Posterior cingulate gyrus (tissue), 11 donors: ENCODE measurements at regions not wholly inside any gene's neighbourhood (a gene's known extent, or its start where the extent isn't known, plus 50 kb on each side); places are given as distances from the start of the nearest gene placed in this dataset.

Experiments
- DNase-seq, 10 donors: peaks; one replicate each; pipeline versions ENCODE4 v3.0.0 to v3.0.0-alpha.2; 2020 to 2021; ENCODE audit warnings: mixed read lengths in 3 of 10
- intact Hi-C: fragments of 100-400 bp; cut with DNase I; formaldehyde crosslinking; loops from one replicate; pipeline ENCODE4 v1.15.1; 2023

DNA sequence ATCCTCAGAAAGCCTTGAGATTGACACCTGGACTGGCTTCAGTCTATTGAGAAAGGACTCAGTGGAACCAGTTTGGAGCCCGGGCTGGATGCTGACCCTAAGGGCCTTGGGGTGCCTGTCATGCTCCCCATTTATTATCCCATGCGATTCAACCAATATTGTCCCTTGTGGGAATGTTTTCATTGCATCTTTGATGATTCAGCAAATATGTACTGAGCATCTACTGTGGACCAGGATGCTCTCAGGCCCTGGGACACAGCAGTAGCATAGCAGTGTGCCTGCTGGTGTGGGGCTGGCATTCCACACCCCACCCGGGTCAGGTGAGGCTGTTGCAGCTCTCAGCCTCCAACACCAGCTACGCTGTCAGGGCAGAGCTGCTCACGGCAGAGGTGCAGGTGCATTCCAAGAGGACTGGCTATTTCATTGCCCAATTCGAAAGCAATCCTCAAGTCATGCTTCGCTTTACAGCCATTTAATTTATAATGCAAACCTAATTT, 586.0 kb downstream of the TCERG1L start:
- peak in 2 of 10 donors; percentile 24 to 63 for DNase-seq
- intact Hi-C loops: no loop called here

DNA sequence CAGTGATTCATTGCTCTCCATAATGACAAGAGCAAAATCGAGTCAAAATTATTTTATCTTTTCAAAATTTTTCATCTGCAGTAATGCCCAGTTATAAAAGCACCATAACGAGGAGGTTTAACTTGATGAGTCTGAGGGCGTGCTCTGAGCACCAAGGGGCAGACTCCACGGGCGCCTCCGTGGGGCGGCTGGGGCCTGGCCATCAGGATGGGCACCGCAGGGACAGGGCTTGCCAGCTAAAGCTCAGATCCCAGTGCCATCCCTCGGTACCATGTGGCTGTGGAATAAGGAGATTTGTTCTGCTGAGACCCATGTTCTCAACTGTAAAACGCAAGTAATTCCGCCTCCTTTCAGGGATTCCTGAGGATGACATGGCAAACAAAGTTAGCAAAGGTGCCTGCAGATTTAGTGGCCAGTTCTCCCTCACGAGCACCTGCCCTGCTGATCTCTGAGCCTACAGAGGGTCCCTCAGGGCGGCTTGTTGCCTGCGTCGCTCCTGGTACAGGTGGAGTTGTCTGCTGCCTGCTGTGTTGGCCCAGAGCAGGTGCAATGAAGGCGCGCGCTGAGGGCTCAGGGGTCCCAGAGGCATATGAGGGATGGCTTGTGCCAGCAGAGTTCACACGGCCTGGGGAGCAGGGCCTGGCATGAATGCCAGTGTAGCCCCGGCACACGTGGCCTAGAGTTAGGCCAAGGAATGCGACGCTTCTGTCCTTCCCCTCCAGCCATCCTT, 584.4 kb downstream of the TCERG1L start:
- intact Hi-C loops: no loop called here
- DNase-seq: peak in 2 of 10 donors; percentile 70 to 76

DNA sequence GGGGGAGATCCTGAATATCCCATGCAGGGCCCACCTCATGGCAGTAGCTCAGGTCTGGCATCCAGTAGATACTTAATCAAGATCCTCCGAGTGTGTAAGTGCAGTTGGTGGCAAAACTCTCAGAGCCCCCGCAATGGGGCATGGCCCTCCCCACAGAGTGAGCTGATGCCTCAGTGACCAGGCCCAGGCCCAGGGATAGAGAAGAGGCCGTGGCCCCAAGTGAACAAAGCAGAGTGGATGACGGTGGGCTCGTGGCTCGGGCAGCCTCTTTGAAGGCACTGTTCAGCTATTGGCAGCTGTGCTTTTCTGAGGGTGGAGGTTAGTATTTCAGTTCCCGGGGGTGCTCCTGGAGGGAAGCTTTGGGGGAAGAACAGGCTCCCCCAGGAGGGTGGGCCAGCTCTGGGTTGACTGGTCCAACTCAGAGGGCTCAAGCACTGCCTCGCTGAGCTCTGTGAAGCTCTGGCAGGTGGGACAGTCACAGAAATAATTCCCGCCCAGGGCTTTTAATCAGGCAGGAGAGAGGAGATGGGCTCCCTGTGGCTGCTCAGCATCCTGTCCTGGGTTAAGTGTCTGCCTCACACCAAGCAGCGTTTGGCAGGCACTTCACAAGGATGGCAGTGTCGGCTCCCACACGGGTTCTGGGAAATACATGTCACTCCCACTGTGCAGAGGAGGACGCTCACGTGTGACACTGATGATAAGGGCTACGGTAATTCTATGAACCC, 583.6 kb downstream of the TCERG1L start:
- DNase-seq: peak in 2 of 10 donors; percentile 44 to 59

GRCh38 chr10:130728531-130729215, 582.8 kb downstream of the TCERG1L start:
- peak in 3 of 10 donors; percentile 5 to 71 (median 66) for DNase-seq
- intact Hi-C loops: no loop called here

More for the DNA sequence above, 583.6 kb downstream of the TCERG1L start:
- intact Hi-C loops: no loop called here

- intact Hi-C loops: no loop called here
- DNase-seq: peak in 3 of 10 donors; percentile 1 to 71 (median 54)
These were observed 581.6 kb downstream of the TCERG1L start for GRCh38 chr10:130729876-130730275.

DNA sequence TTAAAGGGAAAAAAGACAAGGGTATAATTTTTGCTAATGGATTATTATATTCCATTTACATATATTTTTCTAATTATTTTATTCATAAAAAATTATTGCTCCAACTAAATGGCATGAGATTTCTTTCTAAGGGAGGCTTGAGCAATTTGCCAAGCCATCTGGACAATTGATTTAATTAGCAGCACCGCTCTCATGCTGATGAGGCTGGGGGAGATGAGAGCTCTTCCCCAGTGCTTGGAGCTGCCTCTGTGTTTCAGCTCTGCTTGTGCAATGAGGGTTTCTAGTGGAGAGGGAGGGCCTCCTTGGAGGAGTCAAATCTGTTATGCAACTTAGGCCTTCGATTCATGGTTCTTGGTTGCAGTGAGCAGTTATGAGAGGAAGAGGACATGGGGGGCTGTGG, 574.3 kb downstream of the TCERG1L start:
- intact Hi-C loops: no loop called here
- peak in 2 of 10 donors; percentile 2 for DNase-seq

- DNase-seq: no peak
- intact Hi-C loops: no loop called here
These were observed 573.9 kb downstream of the TCERG1L start for GRCh38 chr10:130737621-130738020.

GRCh38 chr10:130739016-130739756, 572.3 kb downstream of the TCERG1L start:
- peak in 1 of 10 donors; percentile 59 for DNase-seq
- intact Hi-C loops: no loop called here

GRCh38 chr10:130739757-130740145, 571.8 kb downstream of the TCERG1L start:
- DNase-seq: peak in 2 of 10 donors; percentile 3 to 53

DNA sequence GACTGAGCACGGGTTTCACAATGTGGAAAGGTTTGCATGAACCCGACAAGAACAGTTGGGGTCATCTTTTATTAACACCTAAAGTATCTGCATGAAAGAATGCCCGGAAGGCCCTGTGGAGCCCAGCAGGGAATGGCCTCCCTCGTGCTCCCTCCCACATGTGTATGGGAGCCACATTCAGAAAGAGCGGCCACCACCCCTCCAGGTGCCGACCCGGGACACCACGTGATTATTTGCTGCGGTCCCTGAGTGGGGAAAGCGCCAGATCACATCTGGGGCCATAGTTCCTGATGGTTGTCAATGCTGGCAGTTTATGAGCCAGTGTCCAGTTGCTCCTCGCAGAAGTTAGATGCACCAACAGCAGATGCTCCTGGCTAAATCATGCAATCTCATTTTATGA, 571.4 kb downstream of the TCERG1L start:
- intact Hi-C loops: no loop called here
- DNase-seq: no peak

More at GRCh38 chr10:130739757-130740145, 571.8 kb downstream of the TCERG1L start:
- intact Hi-C loops: no loop called here

- peak in 2 of 10 donors; percentile 6 to 18 for DNase-seq
- intact Hi-C loops: no loop called here
These were observed 570.4 kb downstream of the TCERG1L start for GRCh38 chr10:130740915-130741750.

GRCh38 chr10:130741901-130742855, 569.3 kb downstream of the TCERG1L start:
- peak in 1 of 10 donors; percentile 61 for DNase-seq
- intact Hi-C loops: no loop called here

DNA sequence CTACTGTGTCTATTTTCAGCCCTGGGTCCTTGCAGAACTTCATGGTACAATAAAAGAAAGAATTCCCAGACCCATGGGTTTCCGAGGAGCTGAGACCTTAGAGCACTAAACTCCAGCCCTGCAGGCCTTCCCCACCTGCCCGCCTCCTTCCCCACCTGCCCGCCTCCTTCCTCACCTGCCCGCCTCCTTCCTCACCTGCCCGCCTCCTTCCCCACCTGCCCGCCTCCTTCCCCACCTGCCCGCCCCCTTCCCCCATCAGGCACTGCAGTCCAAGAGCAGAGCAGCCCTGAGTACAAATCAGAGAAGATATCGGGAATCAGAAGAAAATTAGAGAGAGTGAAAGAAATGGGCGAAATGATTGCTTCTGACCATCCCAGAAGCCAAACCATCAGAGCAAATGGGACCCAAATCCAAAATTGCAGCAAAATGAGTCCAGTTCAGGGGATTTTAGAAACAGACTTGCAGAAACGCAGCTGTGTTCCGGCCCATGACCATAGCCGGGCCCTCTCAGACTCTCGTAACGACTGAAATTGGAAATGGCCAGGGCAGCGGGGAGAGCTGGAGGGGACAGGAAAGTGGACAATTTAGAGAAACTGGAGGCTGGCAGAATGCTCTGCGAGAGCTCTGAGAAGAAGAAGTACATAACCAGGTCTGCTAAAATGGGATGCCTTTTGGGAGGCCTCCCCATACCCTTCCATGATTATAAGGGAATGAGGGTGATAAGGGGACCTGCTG, 568.4 kb downstream of the TCERG1L start:
- intact Hi-C loops: no loop called here
- peak in 1 of 10 donors; percentile 36 for DNase-seq

DNA sequence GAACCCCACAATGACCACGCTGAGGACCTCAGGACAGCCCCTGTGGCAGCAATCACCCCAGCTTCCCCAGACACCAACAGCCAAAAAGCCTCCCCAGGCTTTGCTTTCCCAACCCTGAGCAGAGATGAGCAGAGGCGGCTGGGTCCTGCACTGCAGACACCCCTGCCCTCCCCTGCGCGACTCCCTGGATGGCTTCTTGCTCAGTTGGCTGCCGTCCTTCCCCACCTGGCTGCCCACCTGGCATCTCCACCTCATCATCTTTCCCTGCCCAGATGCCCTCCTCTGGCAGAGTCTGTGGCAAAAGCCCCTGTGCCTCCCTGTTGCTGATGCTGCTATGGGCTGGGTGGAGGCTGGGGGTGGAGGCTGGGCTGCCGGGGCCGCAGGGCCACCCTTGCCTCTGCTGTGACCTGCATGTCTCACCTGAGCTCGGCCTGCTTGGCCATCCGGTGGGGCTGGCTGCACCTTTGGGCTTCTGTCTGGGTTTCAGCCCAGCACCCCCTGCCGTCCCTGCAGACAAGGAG, 567.7 kb downstream of the TCERG1L start:
- intact Hi-C loops: no loop called here
- DNase-seq: peak in 1 of 10 donors; percentile 57

DNA sequence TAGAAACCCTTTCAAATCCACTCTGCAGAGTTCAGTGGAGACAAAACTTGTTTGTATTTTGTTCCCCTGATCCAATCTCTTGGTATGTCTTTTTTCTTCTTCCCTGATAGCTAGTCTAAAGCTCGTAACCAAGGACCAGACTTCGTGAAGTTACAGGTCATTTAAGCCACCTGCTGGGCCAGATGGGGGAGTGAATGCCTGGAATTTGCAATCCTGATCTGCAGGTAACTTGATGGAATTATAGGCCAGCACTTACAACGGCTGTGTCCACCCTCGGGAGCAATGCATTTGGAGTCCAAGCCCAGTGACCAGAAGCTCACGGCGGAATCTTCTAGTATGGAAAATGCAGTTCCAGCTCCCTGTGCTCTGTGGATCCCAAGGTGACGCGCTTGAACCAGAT, 566.9 kb downstream of the TCERG1L start:
- intact Hi-C loops: no loop called here
- DNase-seq: peak in 1 of 10 donors; percentile 39

DNA sequence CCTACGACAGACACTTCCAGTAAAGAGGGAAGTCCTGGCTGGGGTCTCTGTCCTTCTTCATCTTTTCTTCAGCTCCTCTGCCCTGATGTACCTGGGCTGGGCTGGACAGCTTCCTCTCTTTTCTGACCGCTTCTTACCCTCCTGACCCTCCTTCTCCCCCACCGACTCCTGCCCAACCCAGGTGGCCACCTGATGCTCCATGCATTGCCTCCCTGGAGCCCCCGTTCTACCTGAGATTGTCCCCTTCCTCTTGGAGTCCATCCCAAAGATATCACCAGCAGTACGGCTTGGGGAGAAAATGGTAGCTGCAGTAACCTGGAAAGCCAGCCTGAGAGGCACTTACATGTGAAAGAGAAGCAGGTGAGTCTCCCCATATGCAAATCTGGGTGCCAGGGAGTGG, 566.3 kb downstream of the TCERG1L start:
- intact Hi-C loops: no loop called here
- peak in 1 of 10 donors; percentile 51 for DNase-seq

- peak in 2 of 10 donors; percentile 3 to 74 for DNase-seq
- intact Hi-C loops: no loop called here
These were observed 565.7 kb downstream of the TCERG1L start for GRCh38 chr10:130745821-130746220.
